Vagina (tissue), 2 donors: ENCODE measurements at regions not wholly inside any gene's neighbourhood (a gene's known extent, or its start where the extent isn't known, plus 50 kb on each side); places are given as distances from the start of the nearest gene placed in this dataset.

Experiments used
- DNase-seq, 2 donors: peaks; one replicate each; pipeline ENCODE4 v3.0.0-alpha.2; 2017; ENCODE audit errors: extremely low spot score in 2 of 2
- H3K27ac ChIP-seq: fragments of 200-600 bp; sonication (generic); one replicate; pipeline ENCODE4 v1.5.1; 2019
- H3K27me3 ChIP-seq: fragments of 200-600 bp; sonication (generic); one replicate; pipeline ENCODE4 v1.5.1; 2019
- H3K36me3 ChIP-seq, 2 donors: fragments of 200-600 bp; sonication (generic); one replicate each; pipeline ENCODE4 v1.5.1; 2017 to 2019
- H3K4me1 ChIP-seq: fragments of 200-600 bp; sonication (generic); one replicate; pipeline ENCODE4 v1.5.1; 2019
- H3K4me3 ChIP-seq, 2 donors: fragments of 200-600 bp; sonication (generic); 1 replicate in 1 of 2; 2 replicates in 1 of 2; pipeline ENCODE4 v1.5.1; 2016 to 2019
- H3K9me3 ChIP-seq: fragments of 200-600 bp; sonication (generic); one replicate; pipeline ENCODE4 v1.5.1; 2019
- CTCF ChIP-seq, 3 experiments: fragments of 450-650 bp in 2 of 3; fragments of 200-600 bp in 1 of 3; sonication (generic) in 1 of 3; IDR thresholded peaks; one replicate each; pipeline ENCODE4 v1.5.1; 2017 to 2019; ENCODE audit warnings: antibody characterized with exemption in 3 of 3, mild to moderate bottlenecking in 2 of 3, moderate library complexity in 2 of 3
- POLR2A ChIP-seq, 2 donors: fragments of 450-650 bp; IDR thresholded peaks; one replicate each; pipeline ENCODE4 v1.6.1; 2017; ENCODE audit warnings: antibody characterized with exemption in 2 of 2, mild to moderate bottlenecking in 2 of 2, moderate library complexity in 2 of 2
- POLR2AphosphoS5 ChIP-seq, 2 donors: sonication (generic); formaldehyde crosslinking; IDR thresholded peaks; one replicate each; pipeline ENCODE4 v1.9.0; 2017; ENCODE audit warnings: antibody characterized with exemption in 2 of 2, mild to moderate bottlenecking in 2 of 2, low read depth in 1 of 2; ENCODE audit not compliant: insufficient read depth in 1 of 2
- intact Hi-C: fragments of 100-400 bp; cut with DNase I; formaldehyde crosslinking; loops from one replicate; pipeline ENCODE4 v1.15.1; 2023

GRCh38 chr6:140217283-140217682, 842.8 kb upstream of the CITED2 start:
- no peak for TF ChIP-seq CTCF (IDR thresholded peaks at IDR 0.05)
- no peak for TF ChIP-seq POLR2AphosphoS5 (IDR thresholded peaks at IDR 0.05; ENCODE audit: insufficient read depth in 1 of 2, low read depth in 1 of 2)
- TF ChIP-seq POLR2A (IDR thresholded peaks at IDR 0.05): no peak
- H3K4me3 ChIP-seq: no peak overlapping the region
- no peaks in the 10 kb centered on the region for H3K27me3 ChIP-seq
- DNase-seq: no peak
- H3K4me1 ChIP-seq: no peaks in the 10 kb centered on the region
- intact Hi-C loops: no loop called here
- no peaks in the 10 kb centered on the region for H3K36me3 ChIP-seq
- peaks cover 10% of the 10 kb centered on the region for H3K9me3 ChIP-seq
- no peak overlapping the region for H3K27ac ChIP-seq

GRCh38 chr6:140209775-140210174, 835.3 kb upstream of the CITED2 start:
- H3K9me3 ChIP-seq: no peaks in the 10 kb centered on the region
- no peak for DNase-seq
- no peak overlapping the region for H3K4me3 ChIP-seq
- intact Hi-C loops: no loop called here
- H3K4me1 ChIP-seq: no peaks in the 10 kb centered on the region
- H3K27me3 ChIP-seq: no peaks in the 10 kb centered on the region
- H3K36me3 ChIP-seq: no peaks in the 10 kb centered on the region
- H3K27ac ChIP-seq: no peak overlapping the region
- TF ChIP-seq POLR2A (IDR thresholded peaks at IDR 0.05): no peak
- no peak for TF ChIP-seq CTCF (IDR thresholded peaks at IDR 0.05)
- no peak for TF ChIP-seq POLR2AphosphoS5 (IDR thresholded peaks at IDR 0.05; ENCODE audit: insufficient read depth in 1 of 2, low read depth in 1 of 2)

- Histone ChIP-seq H3K4me3 (no peak overlapping the region), H3K9me3 (no peaks in the 10 kb centered on the region), H3K27me3 (no peaks in the 10 kb centered on the region), H3K27ac (no peak overlapping the region), H3K36me3 (no peaks in the 10 kb centered on the region), H3K4me1 (no peaks in the 10 kb centered on the region)
- intact Hi-C loops: no loop called here
- no peak for DNase-seq
- TF ChIP-seq POLR2AphosphoS5 (IDR thresholded peaks at IDR 0.05; ENCODE audit: insufficient read depth in 1 of 2, low read depth in 1 of 2) (no peak), POLR2A (IDR thresholded peaks at IDR 0.05) (no peak), CTCF (IDR thresholded peaks at IDR 0.05) (no peak)
Measured at GRCh38 chr6:140208286-140208685, 833.8 kb upstream of the CITED2 start.

DNA sequence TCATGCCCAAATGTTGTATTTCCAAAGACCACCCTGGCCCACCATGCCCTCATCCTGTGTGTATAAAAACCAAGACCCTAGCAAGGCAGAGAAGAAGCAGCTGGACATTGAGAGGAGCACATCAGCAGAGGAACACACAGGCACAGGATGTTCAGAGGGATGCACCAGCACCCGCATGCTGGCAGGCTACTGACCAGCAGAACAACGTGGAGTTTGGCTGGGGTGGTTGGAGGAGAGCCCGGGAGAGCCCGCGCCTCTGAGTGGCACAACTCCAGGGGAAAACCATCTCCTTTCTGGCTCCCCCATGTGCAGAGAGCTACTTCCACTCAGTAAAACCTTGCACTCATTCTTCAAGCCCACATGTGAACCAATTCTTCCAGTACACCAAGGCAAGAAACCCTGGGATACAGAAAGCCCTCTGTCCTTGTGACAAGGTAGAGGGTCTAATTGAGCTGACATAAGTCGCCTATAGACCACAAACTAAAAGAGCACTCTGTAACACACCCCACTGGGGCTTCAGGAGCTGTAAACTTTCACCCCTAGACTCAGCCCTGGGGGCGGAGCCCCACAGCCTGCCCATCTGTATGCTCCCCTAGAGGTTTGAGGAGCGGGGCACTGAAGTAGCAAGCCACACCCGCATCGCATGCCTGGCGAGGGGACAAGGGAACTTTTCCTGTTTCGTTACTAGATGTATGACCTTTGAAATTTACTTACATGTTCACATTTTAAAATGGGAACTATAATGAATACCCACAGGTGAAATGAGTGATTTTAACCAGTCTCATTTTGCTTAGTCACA, 831.5 kb upstream of the CITED2 start:
- no peaks in the 10 kb centered on the region for H3K27me3 ChIP-seq
- intact Hi-C loops: no loop called here

More for the DNA sequence above, 831.5 kb upstream of the CITED2 start:
- no peak for TF ChIP-seq POLR2A (IDR thresholded peaks at IDR 0.05)
- no peak for TF ChIP-seq CTCF (IDR thresholded peaks at IDR 0.05)
- no peak for TF ChIP-seq POLR2AphosphoS5 (IDR thresholded peaks at IDR 0.05; ENCODE audit: insufficient read depth in 1 of 2, low read depth in 1 of 2)
- DNase-seq: no peak
- H3K4me3 ChIP-seq: no peak overlapping the region
- H3K36me3 ChIP-seq: no peaks in the 10 kb centered on the region
- no peak overlapping the region for H3K27ac ChIP-seq
- H3K9me3 ChIP-seq: no peaks in the 10 kb centered on the region
- no peaks in the 10 kb centered on the region for H3K4me1 ChIP-seq
